Liver (tissue), 8 donors: ENCODE measurements at regions not wholly inside any gene's neighbourhood (a gene's known extent, or its start where the extent isn't known, plus 50 kb on each side); places are given as distances from the start of the nearest gene placed in this dataset.

Experiments
- DNase-seq: peaks from one replicate; pipeline ENCODE4 v3.0.0-alpha.2; 2017; ENCODE audit warnings: low spot score
- H3K27ac ChIP-seq, 2 donors: one replicate each; pipeline ENCODE4 v1.7.0; 2013; ENCODE audit warnings: inconsistent platforms in 2 of 2, low read length in 2 of 2, control low read depth in 1 of 2, low read depth in 1 of 2, mild to moderate bottlenecking in 1 of 2
- H3K27me3 ChIP-seq, 4 donors: one replicate each; pipeline versions ENCODE4 v1.6.1 to v1.7.0; 2013; ENCODE audit warnings: low read length in 3 of 4, inconsistent platforms in 1 of 4, mild to moderate bottlenecking in 1 of 4, moderate library complexity in 1 of 4; ENCODE audit not compliant: control insufficient read depth in 4 of 4, insufficient read depth in 4 of 4
- H3K36me3 ChIP-seq, 4 donors: one replicate each; pipeline versions ENCODE4 v1.6.1 to v1.7.0; 2013; ENCODE audit warnings: low read length in 3 of 4, mild to moderate bottlenecking in 3 of 4, low read depth in 1 of 4, moderate library complexity in 1 of 4; ENCODE audit not compliant: control insufficient read depth in 4 of 4, insufficient read depth in 3 of 4
- H3K4me1 ChIP-seq, 4 donors: one replicate each; pipeline versions ENCODE4 v1.6.1 to v1.7.0; 2013; ENCODE audit warnings: low read length in 3 of 4, mild to moderate bottlenecking in 3 of 4, moderate library complexity in 1 of 4; ENCODE audit not compliant: control insufficient read depth in 4 of 4, insufficient read depth in 4 of 4
- H3K4me3 ChIP-seq, 3 donors: one replicate each; pipeline versions ENCODE4 v1.6.1 to v1.7.0; 2013; ENCODE audit warnings: low read length in 3 of 3, control low read depth in 1 of 3, low read depth in 1 of 3, mild to moderate bottlenecking in 1 of 3
- H3K9ac ChIP-seq, 2 donors: one replicate each; pipeline ENCODE4 v1.7.0; 2013; ENCODE audit warnings: low read length in 2 of 2, mild to moderate bottlenecking in 2 of 2, moderate library complexity in 2 of 2, control low read depth in 1 of 2, low read depth in 1 of 2
- H3K9me3 ChIP-seq, 4 donors: one replicate each; pipeline versions ENCODE4 v1.6.1 to v1.7.0; 2013; ENCODE audit warnings: low read length in 3 of 4; ENCODE audit not compliant: control insufficient read depth in 4 of 4
- ATF3 ChIP-seq: IDR thresholded peaks from 2 replicates; pipeline ENCODE4 v1.6.1; 2016; ENCODE audit warnings: antibody characterized with exemption
- CTCF ChIP-seq: fragments of 150-350 bp; IDR thresholded peaks from 2 replicates; pipeline ENCODE4 v1.5.1; 2017; ENCODE audit warnings: improper control_type of control experiment, low read depth, low read length; ENCODE audit not compliant: missing input control
- EGR1 ChIP-seq, 2 donors: IDR thresholded peaks; 2 replicates each; pipeline ENCODE4 v1.6.1; 2016 to 2018; ENCODE audit warnings: antibody characterized with exemption in 2 of 2, low read depth in 2 of 2
- FOXA1 ChIP-seq: IDR thresholded peaks from 2 replicates; pipeline ENCODE4 v1.6.1; 2016; ENCODE audit warnings: antibody characterized with exemption
- FOXA2 ChIP-seq: IDR thresholded peaks from 2 replicates; pipeline ENCODE4 v1.6.1; 2016; ENCODE audit warnings: antibody characterized with exemption
- GABPA ChIP-seq, 2 donors: IDR thresholded peaks in 1 of 2; conservative IDR thresholded peaks in 1 of 2; 2 replicates each; pipeline ENCODE4 v1.6.1; 2016; ENCODE audit warnings: antibody characterized with exemption in 2 of 2, mild to moderate bottlenecking in 1 of 2, moderate library complexity in 1 of 2
- HNF4A ChIP-seq, 2 donors: conservative IDR thresholded peaks; 2 replicates each; pipeline ENCODE4 v1.6.1; 2016; ENCODE audit warnings: antibody characterized with exemption in 2 of 2, mild to moderate bottlenecking in 2 of 2
- HNF4G ChIP-seq: IDR thresholded peaks from 2 replicates; pipeline ENCODE4 v1.6.1; 2016; ENCODE audit warnings: antibody characterized with exemption
- JUND ChIP-seq, 2 donors: IDR thresholded peaks; 2 replicates each; pipeline ENCODE4 v1.6.1; 2016; ENCODE audit warnings: antibody characterized with exemption in 2 of 2
- MAX ChIP-seq: IDR thresholded peaks from 2 replicates; pipeline ENCODE4 v1.6.1; 2016; ENCODE audit warnings: antibody characterized with exemption
- NR2F2 ChIP-seq: IDR thresholded peaks from 2 replicates; pipeline ENCODE4 v1.6.1; 2016; ENCODE audit warnings: antibody characterized with exemption
- RAD21 ChIP-seq, 2 donors: IDR thresholded peaks; 2 replicates each; pipeline ENCODE4 v1.6.1; 2016; ENCODE audit warnings: antibody characterized with exemption in 2 of 2, mild to moderate bottlenecking in 2 of 2
- REST ChIP-seq: IDR thresholded peaks from 2 replicates; pipeline ENCODE4 v1.6.1; 2016; ENCODE audit warnings: antibody characterized with exemption, mild to moderate bottlenecking
- RXRA ChIP-seq, 2 donors: IDR thresholded peaks; 2 replicates each; pipeline ENCODE4 v1.6.1; 2017 to 2018; ENCODE audit warnings: antibody characterized with exemption in 2 of 2, mild to moderate bottlenecking in 1 of 2
- SP1 ChIP-seq: IDR thresholded peaks from 2 replicates; pipeline ENCODE4 v1.6.1; 2018; ENCODE audit warnings: antibody characterized with exemption, mild to moderate bottlenecking
- TAF1 ChIP-seq: conservative IDR thresholded peaks from 2 replicates; pipeline ENCODE4 v1.6.1; 2016; ENCODE audit warnings: antibody characterized with exemption, mild to moderate bottlenecking
- YY1 ChIP-seq: IDR thresholded peaks from 2 replicates; pipeline ENCODE4 v1.6.1; 2016; ENCODE audit warnings: antibody characterized with exemption, mild to moderate bottlenecking
- ZBTB33 ChIP-seq: IDR thresholded peaks from 2 replicates; pipeline ENCODE4 v1.6.1; 2016; ENCODE audit warnings: antibody characterized with exemption
- WGBS: extraction: QIAGEN DNeasy Blood & Tissue Kit; methylation state at CpG from one replicate; pipeline ENCODE4 v1.1.7; 2013; 5-methylcytosine and 5-hydroxymethylcytosine counted together
- donor health status: healthy.
- donor health status: healthy.
- donor health status: healthy.
- donor health status: healthy.
- donor health status: healthy.

- peak overlapping the region; percentile 67 to 70 for H3K27ac ChIP-seq
- no peak overlapping the region for H3K9ac ChIP-seq
- peak; percentile 72 to 84 for TF ChIP-seq HNF4A (conservative IDR thresholded peaks at IDR 0.05)
- TF ChIP-seq CTCF = no peak
- no peak for TF ChIP-seq MAX
- no peak for TF ChIP-seq GABPA (IDR thresholded peaks at IDR 0.05 in 1 of 2, conservative IDR thresholded peaks at IDR 0.05 in 1 of 2)
- no peak for TF ChIP-seq NR2F2
- TF ChIP-seq REST = no peak
- peak; percentile 56 for TF ChIP-seq FOXA1
- TF ChIP-seq EGR1 (IDR thresholded peaks at IDR 0.05; ENCODE audit: low read depth in 2 of 2) = no peak
- TF ChIP-seq ZBTB33 = no peak
- peak; percentile 55 to 78 for TF ChIP-seq JUND (IDR thresholded peaks at IDR 0.05)
- TF ChIP-seq RXRA (IDR thresholded peaks at IDR 0.05) = peak; percentile 22 to 66
- peak; percentile 37 for TF ChIP-seq SP1
- peak; percentile 19 for TF ChIP-seq HNF4G
- TF ChIP-seq RAD21 (IDR thresholded peaks at IDR 0.05) = peak; percentile 32 to 58
- TF ChIP-seq ATF3 = no peak
- peak; percentile 73 for TF ChIP-seq FOXA2
- peak; percentile 18 for TF ChIP-seq YY1
- TF ChIP-seq TAF1 = no peak
- H3K27me3 ChIP-seq = no peaks in the 10 kb centered on the region
- H3K4me1 ChIP-seq = peaks cover 0 to 21% (median 6%) of the 10 kb centered on the region in 4 donors
- no peak overlapping the region for H3K4me3 ChIP-seq
- H3K9me3 ChIP-seq = no peaks in the 10 kb centered on the region
- 42% methylated on average over 2 of the region's 2 CpGs for WGBS
- DNase-seq = no peak
- H3K36me3 ChIP-seq = no peaks in the 10 kb centered on the region
Measured at GRCh38 chr4:186904101-186904500, 180.4 kb upstream of the FAT1 start.
